H9 (cell line): ENCODE measurements at regions not wholly inside any gene's neighbourhood (a gene's known extent, or its start where the extent isn't known, plus 50 kb on each side); places are given as distances from the start of the nearest gene placed in this dataset.

Experiments used
- DNase-seq: peaks from one replicate; pipeline ENCODE4 v3.0.0-alpha.2; 2017
- H2AFZ ChIP-seq: one replicate; pipeline ENCODE4 v1.6.1; 2013; ENCODE audit warnings: mild to moderate bottlenecking, low read length, control low read depth, moderate library complexity
- H2AK5ac ChIP-seq: 2 replicates; pipeline ENCODE4 v1.6.1; 2013; ENCODE audit warnings: low read length, control low read depth, mixed read lengths; ENCODE audit not compliant: insufficient read length
- H2BK120ac ChIP-seq: one replicate; pipeline ENCODE4 v1.6.1; 2013; ENCODE audit warnings: low read depth, mild to moderate bottlenecking, low read length, control low read depth, inconsistent platforms; ENCODE audit not compliant: poor library complexity, severe bottlenecking
- H2BK12ac ChIP-seq: 2 replicates; pipeline ENCODE4 v1.6.1; 2013; ENCODE audit warnings: low read length, control low read depth, mixed read lengths, low read depth; ENCODE audit not compliant: insufficient read length
- H2BK15ac ChIP-seq: 2 replicates; pipeline ENCODE4 v1.6.1; 2013; ENCODE audit warnings: low read depth, low read length, control low read depth
- H2BK20ac ChIP-seq: one replicate; pipeline ENCODE4 v1.6.1; 2013; ENCODE audit warnings: low read depth, mild to moderate bottlenecking, low read length, control low read depth, inconsistent platforms; ENCODE audit not compliant: poor library complexity, severe bottlenecking
- H2BK5ac ChIP-seq: 2 replicates; pipeline ENCODE4 v1.6.1; 2013; ENCODE audit warnings: low read length, control low read depth, mixed read lengths; ENCODE audit not compliant: insufficient read length
- H3K14ac ChIP-seq: 2 replicates; pipeline ENCODE4 v1.6.1; 2013; ENCODE audit warnings: low read length, control low read depth; ENCODE audit not compliant: insufficient read depth
- H3K18ac ChIP-seq: 2 replicates; pipeline ENCODE4 v1.6.1; 2013; ENCODE audit warnings: low read depth, mild to moderate bottlenecking, mixed read lengths, low read length, control low read depth; ENCODE audit not compliant: insufficient read length
- H3K23ac ChIP-seq: 2 replicates; pipeline ENCODE4 v1.6.1; 2013; ENCODE audit warnings: low read length, control low read depth, mixed read lengths, low read depth; ENCODE audit not compliant: insufficient read length
- H3K23me2 ChIP-seq: 2 replicates; pipeline ENCODE4 v1.6.1; 2013; ENCODE audit warnings: low read depth, mild to moderate bottlenecking, mixed read lengths, low read length, control low read depth; ENCODE audit not compliant: insufficient read length, poor library complexity, severe bottlenecking
- H3K27ac ChIP-seq: 2 replicates; pipeline ENCODE4 v1.5.1; 2013; ENCODE audit warnings: low read length, control low read depth, mixed read lengths, low read depth; ENCODE audit not compliant: insufficient read length
- H3K27me3 ChIP-seq: 2 replicates; pipeline ENCODE4 v1.6.1; 2013; ENCODE audit warnings: low read length, control low read depth, inconsistent platforms; ENCODE audit not compliant: insufficient read depth
- H3K4ac ChIP-seq: 2 replicates; pipeline ENCODE4 v1.6.1; 2013; ENCODE audit warnings: low read depth, mild to moderate bottlenecking, control low read depth, inconsistent platforms, low read length, moderate library complexity
- H3K4me1 ChIP-seq: 2 replicates; pipeline ENCODE4 v1.6.1; 2013; ENCODE audit warnings: low read length, control low read depth, inconsistent platforms; ENCODE audit not compliant: insufficient read depth
- H3K4me2 ChIP-seq: 2 replicates; pipeline ENCODE4 v1.6.1; 2013; ENCODE audit warnings: low read length, control low read depth, mixed read lengths; ENCODE audit not compliant: insufficient read length, insufficient read depth
- H3K56ac ChIP-seq: 2 replicates; pipeline ENCODE4 v1.6.1; 2013; ENCODE audit warnings: low read depth, mild to moderate bottlenecking, mixed read lengths, low read length, control low read depth; ENCODE audit not compliant: insufficient read length
- H3K79me1 ChIP-seq: 2 replicates; pipeline ENCODE4 v1.6.1; 2013; ENCODE audit warnings: low read depth, mild to moderate bottlenecking, moderate library complexity, low read length, control low read depth, inconsistent platforms; ENCODE audit not compliant: insufficient read depth, poor library complexity, severe bottlenecking
- H3K79me2 ChIP-seq: 2 replicates; pipeline ENCODE4 v1.6.1; 2013; ENCODE audit warnings: low read length, control low read depth, inconsistent platforms; ENCODE audit not compliant: insufficient read depth
- H3K9ac ChIP-seq: 2 replicates; pipeline ENCODE4 v1.6.1; 2013; ENCODE audit warnings: low read length, control low read depth, mixed read lengths; ENCODE audit not compliant: insufficient read length; ENCODE audit errors: extremely low read depth
- H3K9me3 ChIP-seq: one replicate; pipeline ENCODE4 v1.6.1; 2013; ENCODE audit warnings: low read depth, low read length, inconsistent platforms; ENCODE audit not compliant: control insufficient read depth
- H3T11ph ChIP-seq: one replicate; pipeline ENCODE4 v1.6.1; 2013; ENCODE audit warnings: mild to moderate bottlenecking, low read length, control low read depth, inconsistent platforms
- H4K20me1 ChIP-seq: one replicate; pipeline ENCODE4 v1.6.1; 2013; ENCODE audit not compliant: control insufficient read depth, insufficient read length, insufficient read depth
- H4K5ac ChIP-seq: 2 replicates; pipeline ENCODE4 v1.6.1; 2013; ENCODE audit warnings: low read depth, mild to moderate bottlenecking, mixed read lengths, low read length, control low read depth; ENCODE audit not compliant: insufficient read length
- H4K8ac ChIP-seq: replicated peaks from 2 replicates; pipeline ENCODE4 v1.6.1; 2013; ENCODE audit warnings: low read length, control low read depth, mixed read lengths, low read depth; ENCODE audit not compliant: insufficient read length
- H4K91ac ChIP-seq: 2 replicates; pipeline ENCODE4 v1.6.1; 2013; ENCODE audit warnings: low read depth, mild to moderate bottlenecking, moderate library complexity, mixed read lengths, low read length, control low read depth; ENCODE audit not compliant: insufficient read length
- H3K27ac Mint-ChIP-seq, 3 experiments: 2 replicates in 2 of 3; 3 replicates in 1 of 3; pipeline ENCODE4 v1.8.0; 2020 to 2021; ENCODE audit warnings: mixed read lengths in 3 of 3, mild to moderate bottlenecking in 1 of 3, moderate library complexity in 1 of 3
- H3K27me3 Mint-ChIP-seq: 2 replicates; pipeline ENCODE4 v1.8.0; 2021; ENCODE audit warnings: low read depth, mild to moderate bottlenecking, moderate library complexity, mixed read lengths
- H3K36me3 Mint-ChIP-seq, 3 experiments: 2 replicates in 2 of 3; 3 replicates in 1 of 3; pipeline ENCODE4 v1.8.0; 2020 to 2021; ENCODE audit warnings: low read depth in 3 of 3, mixed read lengths in 3 of 3; ENCODE audit not compliant: insufficient read depth in 1 of 3
- H3K4me1 Mint-ChIP-seq, 2 experiments: 2 replicates each; pipeline ENCODE4 v1.8.0; 2020; ENCODE audit warnings: mixed read lengths in 2 of 2
- H3K4me3 Mint-ChIP-seq, 2 experiments: 2 replicates in 1 of 2; 3 replicates in 1 of 2; pipeline ENCODE4 v1.8.0; 2020 to 2021; ENCODE audit warnings: mild to moderate bottlenecking in 2 of 2, mixed read lengths in 2 of 2, moderate library complexity in 1 of 2
- H3K9me3 Mint-ChIP-seq, 2 experiments: 2 replicates in 1 of 2; 3 replicates in 1 of 2; pipeline ENCODE4 v1.8.0; 2020; ENCODE audit warnings: mild to moderate bottlenecking in 2 of 2, mixed read lengths in 2 of 2, moderate library complexity in 1 of 2
- WGBS: extraction: QIAGEN DNeasy Blood & Tissue Kit; methylation state at CpG from one replicate; pipeline ENCODE4 v1.1.7; 2013; ENCODE audit warnings: missing lambda C conversion rate, low lambda C conversion rate, mixed read lengths; ENCODE audit not compliant: insufficient read length; ENCODE audit errors: extremely low coverage; 5-methylcytosine and 5-hydroxymethylcytosine counted together
- TF ChIP-seq, protein P1 (sequence below): fragments of 200-600 bp; sonication (generic); conservative IDR thresholded peaks from 3 replicates; pipeline ENCODE4 v1.8.0; 2021; ENCODE audit warnings: antibody characterized with exemption, mild to moderate bottlenecking

GRCh38 chr12:85422762-85423161, 142.7 kb downstream of the ALX1 start:
- H3K56ac ChIP-seq: no peak overlapping the region
- Mint-ChIP-seq H3K27me3 (no peaks in the 10 kb centered on the region), H3K36me3 (no peaks in the 10 kb centered on the region), H3K4me3 (no peak overlapping the region), H3K4me1 (no peaks in the 10 kb centered on the region), H3K9me3 (no peaks in the 10 kb centered on the region), H3K27ac (no peak overlapping the region)
- TF ChIP-seq, protein P1, sequence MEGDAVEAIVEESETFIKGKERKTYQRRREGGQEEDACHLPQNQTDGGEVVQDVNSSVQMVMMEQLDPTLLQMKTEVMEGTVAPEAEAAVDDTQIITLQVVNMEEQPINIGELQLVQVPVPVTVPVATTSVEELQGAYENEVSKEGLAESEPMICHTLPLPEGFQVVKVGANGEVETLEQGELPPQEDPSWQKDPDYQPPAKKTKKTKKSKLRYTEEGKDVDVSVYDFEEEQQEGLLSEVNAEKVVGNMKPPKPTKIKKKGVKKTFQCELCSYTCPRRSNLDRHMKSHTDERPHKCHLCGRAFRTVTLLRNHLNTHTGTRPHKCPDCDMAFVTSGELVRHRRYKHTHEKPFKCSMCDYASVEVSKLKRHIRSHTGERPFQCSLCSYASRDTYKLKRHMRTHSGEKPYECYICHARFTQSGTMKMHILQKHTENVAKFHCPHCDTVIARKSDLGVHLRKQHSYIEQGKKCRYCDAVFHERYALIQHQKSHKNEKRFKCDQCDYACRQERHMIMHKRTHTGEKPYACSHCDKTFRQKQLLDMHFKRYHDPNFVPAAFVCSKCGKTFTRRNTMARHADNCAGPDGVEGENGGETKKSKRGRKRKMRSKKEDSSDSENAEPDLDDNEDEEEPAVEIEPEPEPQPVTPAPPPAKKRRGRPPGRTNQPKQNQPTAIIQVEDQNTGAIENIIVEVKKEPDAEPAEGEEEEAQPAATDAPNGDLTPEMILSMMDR: no peak
- no peak overlapping the region for H4K5ac ChIP-seq
- no peak overlapping the region for H4K8ac ChIP-seq
- no peak overlapping the region for H3K9ac ChIP-seq
- no CpG with 5 or more reads among the region's 3 CpGs for WGBS
- H3K23me2 ChIP-seq: no peaks in the 10 kb centered on the region
- no peak overlapping the region for H2BK15ac ChIP-seq
- H3K9me3 ChIP-seq: no peaks in the 10 kb centered on the region
- H2AFZ ChIP-seq: no peak overlapping the region
- H3K27ac ChIP-seq: no peak overlapping the region
- no peak overlapping the region for H2BK5ac ChIP-seq
- H3K79me1 ChIP-seq: no peaks in the 10 kb centered on the region
- H3K4me1 ChIP-seq: no peaks in the 10 kb centered on the region
- no peak overlapping the region for H2BK20ac ChIP-seq
- H3K27me3 ChIP-seq: no peaks in the 10 kb centered on the region
- no peak for DNase-seq
- H4K20me1 ChIP-seq: no peaks in the 10 kb centered on the region
- H3K14ac ChIP-seq: no peak overlapping the region
- H4K91ac ChIP-seq: no peak overlapping the region
- no peak overlapping the region for H3T11ph ChIP-seq
- no peak overlapping the region for H2AK5ac ChIP-seq
- no peak overlapping the region for H2BK120ac ChIP-seq
- H3K4me2 ChIP-seq: no peak overlapping the region
- no peak overlapping the region for H3K4ac ChIP-seq
- H3K79me2 ChIP-seq: no peaks in the 10 kb centered on the region
- no peak overlapping the region for H2BK12ac ChIP-seq
- H3K18ac ChIP-seq: no peak overlapping the region
- no peak overlapping the region for H3K23ac ChIP-seq
